Stimulated activated CD4-positive, alpha-beta T cell treated with anti-CD3 and anti-CD28 coated beads, Interleukin-4, amount 100 ng/mL, for 48 hours (primary cell): ENCODE measurements at regions not wholly inside any gene's neighbourhood (a gene's known extent, or its start where the extent isn't known, plus 50 kb on each side); places are given as distances from the start of the nearest gene placed in this dataset.

Experiments used
- DNase-seq, 2 donors: peaks; one replicate each; pipeline ENCODE4 v3.0.0-alpha.2; 2020; ENCODE audit warnings: low read depth in 2 of 2

DNA sequence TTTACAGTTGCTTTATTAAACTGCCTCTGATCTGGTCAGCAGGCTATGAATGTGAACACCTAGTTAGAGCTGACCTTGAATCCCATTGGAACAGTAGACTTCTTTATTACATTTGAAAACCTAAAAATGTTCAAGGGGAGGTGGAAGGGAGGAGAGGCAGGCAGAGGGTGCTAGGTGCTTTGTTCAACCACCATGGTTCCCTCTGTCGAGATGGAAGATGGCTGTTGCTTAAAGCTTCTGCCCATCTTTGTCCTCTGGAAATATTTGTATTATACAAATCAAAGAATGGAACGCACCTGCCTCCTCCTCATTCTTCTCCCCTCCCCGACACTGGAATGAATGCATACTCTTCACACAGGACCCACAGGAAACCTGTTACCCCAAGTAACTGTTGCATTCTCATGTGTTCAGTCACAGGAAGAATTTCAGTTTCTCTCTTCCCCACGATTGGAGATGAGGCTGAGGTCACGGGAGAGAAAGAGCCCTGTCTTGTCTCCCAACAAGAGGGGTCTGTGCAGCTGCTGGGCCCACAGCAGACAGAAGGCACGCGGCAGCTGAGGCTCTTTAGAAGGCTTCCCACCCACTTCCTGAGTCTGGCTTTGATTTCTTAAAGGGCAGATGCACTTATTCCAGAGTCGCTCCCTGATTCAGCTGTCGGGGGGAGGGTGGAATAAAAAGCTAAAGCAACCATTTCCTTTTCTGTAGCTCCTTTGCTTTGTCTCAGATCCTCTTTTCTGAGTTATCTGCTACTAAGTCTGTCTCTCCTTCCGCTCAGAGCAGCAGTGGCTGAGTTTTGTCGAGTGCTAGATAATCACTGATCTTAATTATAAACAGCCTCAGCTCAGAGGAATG, 217.9 kb upstream of the BTG1 start:
- DNase-seq = peak in 1 of 2 donors; percentile 14

DNA sequence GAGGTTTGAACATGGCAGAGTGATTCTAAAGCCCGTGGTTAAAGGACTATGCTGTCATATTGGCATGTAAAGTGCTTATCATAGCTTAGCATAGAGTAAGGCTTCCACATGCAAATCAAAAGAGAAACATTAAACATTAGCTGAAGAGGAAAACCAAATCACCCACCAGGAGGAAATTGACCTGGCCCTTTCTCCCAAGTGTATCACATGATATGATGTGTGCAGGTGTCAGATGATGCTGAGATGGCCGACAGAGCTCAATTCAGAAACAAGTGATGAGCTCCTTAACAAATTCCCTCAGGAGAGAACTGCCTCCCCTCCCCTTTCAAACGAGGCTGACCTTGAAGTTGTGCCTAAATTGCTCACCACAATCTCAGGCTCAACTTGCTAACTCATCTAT, 217.1 kb upstream of the BTG1 start:
- DNase-seq = no peak

DNA sequence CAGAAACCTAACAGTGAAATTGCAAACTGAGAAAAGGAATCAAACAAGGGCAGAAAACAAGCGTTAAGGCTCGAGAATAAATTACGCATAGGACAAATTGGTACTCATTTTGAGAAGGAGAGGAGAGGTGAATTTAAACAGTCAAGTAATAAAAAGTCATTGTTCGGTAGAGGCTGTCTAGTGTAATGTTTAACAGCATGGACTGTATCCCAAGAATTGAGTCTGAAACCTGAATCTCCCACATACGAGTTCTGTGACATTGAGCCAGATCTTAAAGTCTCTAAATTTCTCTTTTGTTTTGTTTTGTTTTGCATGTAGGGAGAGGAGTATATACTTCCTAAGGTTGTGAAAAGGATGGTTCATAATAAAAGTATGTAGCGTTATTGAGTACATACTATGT, 216.5 kb upstream of the BTG1 start:
- DNase-seq = no peak

DNA sequence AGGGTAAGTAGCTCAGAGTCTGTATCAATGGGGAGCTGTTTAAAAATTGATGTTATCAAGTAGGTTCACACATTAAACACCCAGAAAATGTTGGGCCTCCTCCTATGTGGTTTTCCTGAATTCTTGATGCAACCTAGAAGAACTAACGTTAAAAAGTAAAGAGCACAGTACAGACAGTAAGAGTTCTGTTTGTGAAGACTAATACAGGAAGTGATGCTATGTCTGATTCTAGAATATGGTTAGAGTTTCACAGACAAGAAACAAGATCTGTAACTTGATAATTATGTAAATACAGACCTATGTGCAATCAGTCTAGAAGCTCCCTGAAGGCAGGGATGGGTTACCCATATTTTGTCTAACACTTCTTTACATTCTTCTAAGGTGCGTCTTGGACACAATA, 214.9 kb upstream of the BTG1 start:
- no peak for DNase-seq

DNA sequence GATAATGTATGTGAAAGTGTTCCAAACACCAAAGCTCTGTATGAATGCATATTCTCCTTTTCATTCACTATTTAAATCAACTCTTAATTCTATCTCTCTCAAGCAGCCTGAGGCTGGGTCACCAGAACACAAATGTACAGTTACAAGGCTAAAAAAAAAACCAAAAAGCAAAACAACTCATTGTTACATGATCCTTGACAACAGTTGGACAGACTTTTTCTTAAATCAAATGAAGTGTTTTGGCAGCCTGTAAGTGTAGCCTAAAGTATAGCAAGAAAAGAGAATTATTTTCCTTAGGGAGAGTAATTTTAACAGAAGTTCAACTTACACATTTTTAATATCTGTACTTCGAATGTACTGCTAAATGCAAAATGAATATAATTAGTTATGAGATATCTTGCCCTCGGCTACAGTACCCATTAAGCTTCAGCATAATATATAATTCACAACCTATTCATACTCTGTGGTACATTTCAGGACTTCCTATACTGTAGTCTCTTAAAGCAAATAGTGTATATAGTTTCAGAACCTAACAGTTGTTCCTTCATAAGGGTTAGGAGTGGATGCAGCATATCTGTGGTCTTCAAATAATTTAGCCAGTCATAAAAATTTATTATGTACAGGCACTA, 214.0 kb upstream of the BTG1 start:
- no peak for DNase-seq

DNA sequence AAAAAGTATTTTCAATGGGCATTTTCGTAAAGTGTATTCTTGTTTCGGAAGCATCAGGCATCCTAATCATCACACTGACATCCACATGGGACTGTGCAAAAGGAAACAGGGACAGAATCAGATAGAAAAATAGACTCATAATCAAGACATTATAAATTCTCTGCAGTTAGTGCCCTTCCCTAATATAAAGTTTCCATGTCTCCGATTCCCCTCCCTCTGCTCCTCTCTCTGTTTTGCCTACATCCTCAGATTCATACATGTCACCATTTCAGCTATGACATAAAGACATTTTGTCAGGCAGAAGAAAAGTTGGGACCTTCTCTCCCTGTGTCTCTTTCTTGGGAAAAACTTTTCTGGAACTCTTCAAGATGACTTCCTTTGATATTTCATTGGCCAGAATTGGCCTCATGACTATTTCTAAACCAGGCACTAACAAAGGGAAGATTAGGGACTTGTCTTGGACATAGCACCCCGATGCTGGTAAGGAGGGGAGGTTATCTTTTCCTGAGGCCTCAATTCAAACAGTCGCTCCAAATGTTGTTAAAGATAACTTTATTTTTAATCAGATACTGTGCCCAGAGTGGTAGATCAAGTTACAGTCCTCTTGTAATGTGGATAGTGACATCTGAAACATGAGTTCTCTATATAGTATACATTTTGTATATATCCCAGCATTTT, 212.1 kb upstream of the BTG1 start:
- no peak for DNase-seq

DNA sequence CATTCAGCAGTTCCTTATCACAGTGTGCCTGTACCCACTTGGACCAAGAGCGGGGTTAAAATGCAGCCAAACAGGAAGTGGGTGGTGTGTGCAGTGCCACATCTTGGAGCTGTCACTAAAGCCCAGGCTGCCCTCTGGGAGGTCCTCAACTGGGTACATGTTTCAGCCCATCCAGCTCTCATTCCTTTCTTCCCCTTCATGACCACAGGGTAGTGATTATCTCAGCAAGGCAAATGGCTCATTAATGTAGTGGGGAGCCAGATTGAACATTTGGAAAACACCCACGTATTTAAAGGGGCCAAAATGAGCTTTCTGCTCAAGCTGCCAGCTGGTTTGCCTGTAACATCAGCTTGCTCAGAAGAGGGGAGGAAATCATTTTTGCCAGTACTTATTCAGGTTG, 210.8 kb upstream of the BTG1 start:
- no peak for DNase-seq

DNA sequence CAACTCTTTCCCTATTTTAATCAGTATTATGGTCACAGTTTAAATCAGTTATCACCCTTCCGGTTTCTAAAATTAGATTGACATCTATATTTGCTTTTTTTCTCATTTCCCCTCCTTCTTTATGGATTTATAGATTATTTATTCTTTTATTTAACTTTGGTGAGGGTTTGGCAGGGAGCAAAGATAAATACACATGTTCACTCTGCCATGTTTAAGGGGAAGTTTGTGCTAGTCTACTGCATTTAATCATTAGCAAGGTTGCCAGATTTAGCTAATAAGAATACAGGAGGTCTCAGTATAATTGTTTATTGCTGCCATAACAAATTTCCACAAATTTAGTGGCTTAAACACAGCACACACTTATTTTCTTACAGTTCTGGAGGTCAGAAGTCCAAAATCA, 204.0 kb upstream of the BTG1 start:
- no peak for DNase-seq

DNA sequence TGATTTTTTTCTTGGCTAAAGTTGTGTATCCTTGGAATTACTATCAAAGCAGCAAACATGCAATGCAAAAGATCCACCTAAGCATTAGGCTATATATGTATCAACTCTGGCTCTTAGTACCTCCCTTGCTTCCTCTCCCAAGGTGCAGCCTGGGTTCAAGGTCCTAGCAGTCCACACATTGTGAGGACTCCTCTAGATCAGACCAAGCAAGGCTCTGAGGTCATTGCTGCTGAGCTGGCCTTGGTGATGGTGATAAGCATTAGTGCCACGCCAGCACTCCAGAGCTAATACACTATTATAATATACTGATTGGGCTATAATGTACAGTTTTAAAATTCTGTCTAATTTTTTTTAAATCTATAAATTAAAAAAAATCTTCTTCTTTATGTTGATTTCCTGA, 196.9 kb upstream of the BTG1 start:
- DNase-seq = no peak

DNA sequence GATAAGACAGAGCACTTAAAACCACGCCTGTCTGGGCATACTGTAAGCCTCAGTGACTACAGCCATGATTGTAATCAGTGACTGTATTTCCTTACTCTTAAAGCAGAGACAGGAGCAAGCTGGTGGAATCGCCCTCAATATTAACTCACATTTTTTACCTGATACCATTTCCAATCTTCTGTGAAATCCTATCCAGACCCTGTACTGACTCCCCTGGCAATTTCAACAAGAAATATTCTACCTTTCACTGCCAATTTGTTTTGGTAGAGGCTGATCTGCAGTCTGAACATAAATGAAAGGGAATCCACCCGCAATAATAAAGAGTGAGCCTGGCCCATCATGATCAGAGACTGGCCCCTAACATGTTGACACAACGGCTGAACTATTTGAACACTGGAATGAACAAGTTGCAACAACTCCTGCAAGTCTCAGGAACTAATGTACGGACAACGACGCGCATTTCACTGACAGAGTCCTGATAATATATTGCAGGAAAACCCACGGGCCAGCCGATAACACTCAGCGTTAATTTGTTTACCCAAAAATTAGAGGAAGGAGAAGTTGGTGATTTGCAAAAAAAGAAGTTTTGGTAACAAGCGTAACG, 195.5 kb upstream of the BTG1 start:
- no peak for DNase-seq

DNA sequence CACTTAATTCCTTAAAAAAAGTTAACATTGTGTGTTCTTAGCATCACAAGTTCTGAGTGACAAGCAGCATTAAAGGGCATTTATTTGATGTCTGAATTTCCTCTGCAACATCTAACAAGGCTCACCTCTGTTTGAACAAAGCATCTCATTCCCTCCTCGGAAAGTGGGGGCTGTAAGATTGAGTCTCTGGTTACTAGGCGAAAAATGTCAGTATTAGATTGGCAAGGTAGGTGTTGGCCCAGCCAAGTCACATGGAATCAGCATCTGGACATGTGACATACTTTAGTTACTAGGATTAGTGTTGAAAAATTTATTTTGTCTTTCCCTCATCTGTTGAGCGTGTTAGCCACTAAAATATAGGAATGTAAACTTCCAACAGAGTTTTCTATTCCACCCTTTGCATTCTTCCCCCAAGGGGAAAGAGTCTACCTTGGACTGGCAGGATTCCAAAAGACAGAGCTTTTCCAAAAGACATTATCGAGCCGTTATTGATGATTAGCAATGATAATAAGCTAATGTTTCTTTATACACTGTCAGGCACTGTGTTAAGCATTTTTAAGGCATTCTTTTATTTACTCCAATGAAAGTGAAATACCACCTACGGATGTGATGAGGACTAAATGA, 194.9 kb upstream of the BTG1 start:
- no peak for DNase-seq

DNA sequence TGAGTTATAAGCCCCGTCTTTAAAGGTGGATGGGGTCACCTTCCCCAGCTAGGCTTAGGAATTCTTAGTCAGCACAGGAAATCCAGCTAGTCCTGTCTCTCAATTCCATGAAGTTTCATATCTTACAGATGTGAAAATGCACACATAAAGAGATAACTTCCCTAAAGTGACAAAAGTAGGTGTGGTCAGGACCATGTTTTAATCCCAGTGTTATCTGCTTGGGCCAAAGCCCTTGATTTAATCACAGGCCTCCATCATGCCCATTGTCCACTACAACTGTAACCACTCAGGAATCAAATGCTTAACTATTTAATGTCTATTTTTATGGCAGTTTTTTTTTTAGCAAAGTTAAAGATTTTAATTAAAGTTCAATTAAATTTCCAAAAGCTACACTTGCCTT, 194.4 kb upstream of the BTG1 start:
- DNase-seq = no peak

DNA sequence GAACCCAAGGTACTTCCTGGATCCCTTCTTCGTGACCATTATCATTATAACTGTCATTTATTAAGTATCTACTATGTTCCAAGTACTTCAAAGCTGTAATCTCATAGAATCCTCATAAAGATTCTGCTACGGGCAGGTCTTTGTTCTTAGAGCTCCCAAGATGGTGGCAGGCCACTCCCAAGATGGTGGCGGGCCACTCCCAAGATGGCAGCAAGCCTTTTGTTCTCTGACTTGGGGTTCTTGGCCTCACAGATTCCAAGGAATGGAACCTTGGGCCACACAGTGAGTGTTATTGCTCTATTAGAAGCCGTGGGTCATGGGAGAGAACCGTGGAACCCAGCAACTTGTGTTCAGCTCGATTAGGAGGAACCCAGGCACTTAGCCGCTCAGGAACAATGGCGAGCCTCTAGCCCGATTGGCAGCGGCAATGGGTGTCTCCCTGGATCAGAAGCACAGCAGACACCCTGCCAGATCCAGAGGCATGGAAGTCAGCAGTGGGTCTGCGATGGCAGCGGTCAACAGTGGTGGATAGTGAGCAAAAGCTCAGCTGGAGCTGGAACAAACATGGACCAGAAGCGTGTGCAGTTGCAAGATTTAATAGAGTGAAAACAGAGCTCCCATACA, 193.7 kb upstream of the BTG1 start:
- DNase-seq = no peak

DNA sequence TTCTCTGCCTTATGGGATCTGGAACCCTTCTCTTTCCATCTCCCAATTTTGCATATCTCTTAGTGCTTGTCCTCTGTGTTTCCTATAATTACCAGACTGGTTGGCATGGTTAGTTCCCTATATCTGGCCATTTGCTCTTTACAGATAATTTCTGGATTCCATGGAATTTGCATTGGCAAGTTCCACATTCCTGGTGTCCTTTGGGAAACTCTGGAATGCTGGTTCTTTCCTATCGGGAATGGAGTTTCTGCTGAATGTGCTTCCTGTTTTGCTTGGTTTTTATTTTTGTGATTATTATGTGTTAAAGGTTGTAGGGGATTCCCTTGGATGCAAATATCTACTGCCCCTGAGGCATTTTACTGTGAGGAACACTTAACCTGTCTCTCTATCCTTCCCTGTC, 193.0 kb upstream of the BTG1 start:
- DNase-seq = no peak

DNA sequence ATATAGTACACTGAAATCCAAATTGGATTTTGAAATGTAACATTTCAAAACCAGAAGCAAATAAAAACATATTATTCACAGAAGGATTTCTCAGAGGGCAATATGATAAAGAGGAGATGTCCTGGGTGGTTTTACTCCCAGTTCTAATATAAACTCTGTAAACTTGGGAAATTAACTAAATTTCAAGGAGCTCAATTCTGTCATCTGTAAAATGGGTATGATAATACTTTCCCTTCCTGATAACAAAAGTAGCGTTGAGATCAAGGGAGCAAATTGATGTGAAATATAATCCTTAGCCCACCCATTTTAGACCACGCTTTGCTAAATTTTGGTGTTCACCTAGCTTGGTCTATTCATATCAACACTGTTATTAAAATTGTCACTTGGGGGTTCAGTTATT, 192.5 kb upstream of the BTG1 start:
- no peak for DNase-seq

DNA sequence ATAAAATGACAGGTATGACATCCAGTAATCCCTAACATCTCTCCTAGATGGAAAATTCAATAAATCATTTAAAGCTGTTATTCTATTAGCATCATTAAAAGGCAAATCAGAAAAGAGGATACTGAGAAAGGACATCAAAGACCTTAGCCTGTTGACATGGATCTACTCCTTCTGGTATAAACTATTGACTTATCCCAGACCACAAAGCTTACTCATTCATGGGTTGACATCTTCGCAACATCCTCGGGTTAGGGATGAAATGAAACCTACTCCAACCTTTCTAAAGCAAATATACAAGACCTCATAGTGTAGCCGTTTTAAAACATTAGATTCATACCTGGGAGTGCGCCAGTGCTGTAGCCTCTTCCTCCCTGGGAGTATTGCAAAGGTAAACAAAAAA, 191.5 kb upstream of the BTG1 start:
- no peak for DNase-seq

DNA sequence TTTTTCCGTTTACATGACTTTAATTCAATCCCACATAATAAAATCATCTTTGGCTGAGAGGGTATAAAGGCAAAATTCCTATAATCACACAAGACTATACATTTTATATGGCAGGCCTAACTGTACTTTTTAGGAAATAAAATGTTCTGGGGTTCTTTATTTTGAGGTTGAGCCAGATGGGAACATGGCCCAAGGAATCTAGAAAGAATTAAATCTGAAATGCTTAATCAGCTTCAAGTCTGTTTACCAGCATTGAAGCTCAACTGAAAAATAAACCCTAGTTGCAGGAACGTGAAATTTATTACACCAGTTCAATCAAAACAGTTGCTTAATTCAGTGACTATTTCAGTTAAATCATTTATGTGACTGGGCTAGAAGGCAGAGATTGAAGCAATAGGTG, 191.0 kb upstream of the BTG1 start:
- no peak for DNase-seq

DNA sequence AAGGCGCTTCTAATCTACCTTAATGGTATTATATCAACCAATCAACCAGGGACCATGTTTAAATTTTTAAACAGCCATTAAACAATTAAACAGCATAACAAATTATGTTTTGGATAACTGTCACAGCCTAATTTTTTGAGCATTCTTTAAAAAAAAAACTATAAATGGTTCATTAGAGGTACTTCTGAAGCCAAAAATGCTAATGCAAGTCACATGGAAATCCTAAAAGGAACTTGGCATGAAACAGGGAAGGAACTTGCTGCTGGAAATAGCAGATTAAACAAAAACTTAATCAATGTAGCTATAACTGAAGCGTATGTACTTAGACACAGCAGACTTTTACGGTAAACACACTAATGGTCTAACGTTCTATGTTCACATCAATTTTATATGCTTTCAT, 190.2 kb upstream of the BTG1 start:
- DNase-seq = no peak

DNA sequence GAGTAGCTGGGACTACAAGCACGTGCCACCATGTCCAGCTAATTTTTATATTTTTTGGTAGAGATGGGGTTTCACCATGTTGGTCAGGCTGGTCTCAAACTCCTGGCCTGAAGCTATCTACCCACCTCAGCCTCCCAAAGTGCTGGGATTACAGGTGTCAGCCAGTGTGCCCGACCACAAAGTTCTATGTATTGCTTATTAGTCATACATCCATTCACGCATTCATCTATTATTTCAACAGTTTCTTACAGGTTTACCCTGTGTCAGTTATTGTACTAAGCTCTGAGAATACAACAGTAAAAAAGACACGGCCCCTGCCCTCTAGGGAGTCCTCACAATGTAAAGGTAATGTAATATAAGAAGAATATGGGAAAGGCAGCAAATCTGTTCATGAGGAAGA, 188.9 kb upstream of the BTG1 start:
- DNase-seq = no peak

DNA sequence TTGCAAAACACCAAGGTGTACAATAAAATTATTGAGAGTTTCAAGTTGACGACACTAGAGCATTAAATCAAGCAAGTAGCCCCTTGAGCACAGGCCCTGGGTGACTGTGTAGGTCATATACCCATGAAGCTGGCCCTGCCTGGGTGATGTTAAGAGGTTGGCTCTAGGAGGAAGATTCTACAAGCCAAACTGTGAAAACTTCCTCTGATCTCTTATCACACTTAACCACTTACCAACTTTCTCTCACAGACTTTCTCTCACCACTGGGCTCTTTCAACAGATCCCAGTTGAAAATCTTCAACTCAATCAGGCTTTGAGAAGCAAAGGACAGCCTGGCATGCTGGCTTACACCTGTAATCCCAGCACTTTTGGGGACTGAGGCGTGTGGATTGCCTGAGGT, 186.9 kb upstream of the BTG1 start:
- DNase-seq = no peak

DNA sequence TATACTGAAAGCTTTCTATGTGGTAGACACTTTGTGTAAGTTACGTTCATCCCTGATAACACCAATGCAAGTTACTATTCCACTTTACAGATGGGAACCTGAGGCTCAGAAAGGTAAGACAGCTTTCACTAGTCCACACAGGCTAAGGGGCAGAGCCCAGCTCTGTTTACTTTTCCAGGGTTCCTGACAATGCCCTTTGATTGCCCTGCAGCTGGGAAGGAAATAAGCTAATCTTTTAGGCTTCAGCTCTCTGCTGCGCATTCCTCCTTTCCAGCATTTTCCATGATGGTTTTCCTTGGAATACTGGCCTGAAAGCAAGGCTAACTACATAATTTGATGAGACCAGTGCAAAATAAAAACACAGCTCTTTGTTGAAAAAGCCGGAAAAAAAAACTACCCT, 185.7 kb upstream of the BTG1 start:
- no peak for DNase-seq

DNA sequence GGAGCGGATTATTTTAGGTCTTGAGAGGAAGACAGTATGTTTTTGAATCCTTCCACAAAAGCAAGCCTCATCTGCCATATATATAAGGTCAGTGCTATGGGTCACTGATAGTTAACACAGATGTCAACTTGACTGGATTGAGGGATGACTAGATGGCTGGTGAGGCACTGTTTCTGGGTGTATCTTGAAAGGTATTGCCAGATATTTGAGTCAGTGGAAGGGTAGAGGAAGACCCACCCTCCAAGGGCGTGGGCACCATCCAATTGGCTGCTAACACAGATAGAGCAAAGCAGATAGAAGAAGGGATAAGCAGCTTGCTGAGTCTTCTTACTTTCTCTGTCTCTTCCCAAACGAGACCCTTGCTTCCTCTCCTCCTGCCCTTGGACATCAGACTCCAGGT, 185.0 kb upstream of the BTG1 start:
- no peak for DNase-seq
